ENCODE measurements at regions not wholly inside any gene's neighbourhood (a gene's known extent, or its start where the extent isn't known, plus 50 kb on each side); places are given as distances from the start of the nearest gene placed in this dataset.
"Not testable (repeated sequence)": the region's sequence is repeated elsewhere in the genome, so short reads cannot be mapped to it uniquely, and the experiment has no call there.

- peaks cover 3% of the 10 kb centered on the region for H3K36me3 Mint-ChIP-seq (ENCODE audit: insufficient read depth)
- peaks cover 9 to 18% of the 10 kb centered on the region in 2 donors for H3K9me3 Mint-ChIP-seq
- no peak overlapping the region for H3K27ac Mint-ChIP-seq
- peaks cover 35 to 48% of the 10 kb centered on the region in 2 donors for H3K27me3 Mint-ChIP-seq
- no peaks in the 10 kb centered on the region for H3K4me1 Mint-ChIP-seq (ENCODE audit: low read depth in 2 of 2)
- ATAC-seq (replicated peaks) (no peak), DNase-seq (no peak)
- H3K4me3 Mint-ChIP-seq: no peak overlapping the region
Observed at GRCh38 chr16:26863931-26864330, 202.8 kb upstream of the C16orf82 start.

- H3K36me3 Mint-ChIP-seq (ENCODE audit: insufficient read depth); H3K27ac Mint-ChIP-seq: not testable (repeated sequence)
Observed at GRCh38 chr16:26874318-26874717, 192.4 kb upstream of the C16orf82 start.

GRCh38 chr16:26877421-26877820 lies 189.3 kb upstream of the C16orf82 start:
- DNase-seq (no peak), ATAC-seq (replicated peaks) (no peak)
- Mint-ChIP-seq H3K36me3 (ENCODE audit: insufficient read depth) (no peaks in the 10 kb centered on the region), H3K27me3 (peaks cover 21 to 23% of the 10 kb centered on the region in 2 donors), H3K4me1 (ENCODE audit: low read depth in 2 of 2) (no peaks in the 10 kb centered on the region), H3K9me3 (no peaks in the 10 kb centered on the region), H3K27ac (no peak overlapping the region), H3K4me3 (no peak overlapping the region)

More at GRCh38 chr16:26874318-26874717, 192.4 kb upstream of the C16orf82 start:
- H3K9me3 Mint-ChIP-seq; H3K4me3 Mint-ChIP-seq; ATAC-seq (replicated peaks); H3K4me1 Mint-ChIP-seq (ENCODE audit: low read depth in 2 of 2); DNase-seq: not testable (repeated sequence)
- H3K27me3 Mint-ChIP-seq: peaks cover 14 to 19% of the 10 kb centered on the region in 2 donors

GRCh38 chr16:26885674-26886073 lies 181.1 kb upstream of the C16orf82 start:
- H3K9me3 Mint-ChIP-seq: peaks cover 0 to 2% of the 10 kb centered on the region in 2 donors
- H3K27me3 Mint-ChIP-seq: peaks cover 24 to 29% of the 10 kb centered on the region in 2 donors
- DNase-seq (no peak), ATAC-seq (replicated peaks) (no peak)
- no peaks in the 10 kb centered on the region for H3K36me3 Mint-ChIP-seq (ENCODE audit: insufficient read depth)
- H3K4me3 Mint-ChIP-seq: no peak overlapping the region
- H3K4me1 Mint-ChIP-seq (ENCODE audit: low read depth in 2 of 2): no peaks in the 10 kb centered on the region
- no peak overlapping the region for H3K27ac Mint-ChIP-seq

GRCh38 chr16:26889740-26890139 lies 177.0 kb upstream of the C16orf82 start:
- Mint-ChIP-seq H3K9me3 (peaks cover 0 to 1% of the 10 kb centered on the region in 2 donors), H3K27ac (no peak overlapping the region), H3K27me3 (peaks cover 9 to 14% of the 10 kb centered on the region in 2 donors), H3K36me3 (ENCODE audit: insufficient read depth) (no peaks in the 10 kb centered on the region), H3K4me3 (no peak overlapping the region), H3K4me1 (ENCODE audit: low read depth in 2 of 2) (no peaks in the 10 kb centered on the region)
- no peak for ATAC-seq (replicated peaks)
- DNase-seq: no peak

- H3K27me3 Mint-ChIP-seq: peaks cover 22 to 54% of the 10 kb centered on the region in 2 donors
- no peak for ATAC-seq (replicated peaks)
- H3K4me1 Mint-ChIP-seq (ENCODE audit: low read depth in 2 of 2): no peaks in the 10 kb centered on the region
- DNase-seq: no peak
- H3K9me3 Mint-ChIP-seq: no peaks in the 10 kb centered on the region
- H3K36me3 Mint-ChIP-seq (ENCODE audit: insufficient read depth): peaks cover 3% of the 10 kb centered on the region
- no peak overlapping the region for H3K27ac Mint-ChIP-seq
- no peak overlapping the region for H3K4me3 Mint-ChIP-seq
Observed at GRCh38 chr16:26898200-26898599, 168.5 kb upstream of the C16orf82 start.

- DNase-seq (no peak), ATAC-seq (replicated peaks) (no peak)
- H3K9me3 Mint-ChIP-seq: no peaks in the 10 kb centered on the region
- no peak overlapping the region for H3K4me3 Mint-ChIP-seq
- H3K4me1 Mint-ChIP-seq (ENCODE audit: low read depth in 2 of 2): no peaks in the 10 kb centered on the region
- peaks cover 3% of the 10 kb centered on the region for H3K36me3 Mint-ChIP-seq (ENCODE audit: insufficient read depth)
- H3K27me3 Mint-ChIP-seq: peaks cover 14 to 45% of the 10 kb centered on the region in 2 donors
- no peak overlapping the region for H3K27ac Mint-ChIP-seq
Observed at GRCh38 chr16:26901196-26901861, 165.4 kb upstream of the C16orf82 start.

GRCh38 chr16:26901983-26902382 lies 164.7 kb upstream of the C16orf82 start:
- Mint-ChIP-seq H3K4me1 (ENCODE audit: low read depth in 2 of 2) (no peaks in the 10 kb centered on the region), H3K27me3 (peaks cover 18 to 47% of the 10 kb centered on the region in 2 donors), H3K36me3 (ENCODE audit: insufficient read depth) (peaks cover 3% of the 10 kb centered on the region), H3K27ac (no peak overlapping the region), H3K9me3 (no peaks in the 10 kb centered on the region), H3K4me3 (no peak overlapping the region)
- ATAC-seq (replicated peaks): no peak
- DNase-seq: no peak

- Mint-ChIP-seq H3K4me3 (no peak overlapping the region), H3K27me3 (peaks cover 30 to 50% of the 10 kb centered on the region in 2 donors), H3K4me1 (ENCODE audit: low read depth in 2 of 2) (no peaks in the 10 kb centered on the region), H3K9me3 (no peaks in the 10 kb centered on the region), H3K36me3 (ENCODE audit: insufficient read depth) (no peaks in the 10 kb centered on the region), H3K27ac (no peak overlapping the region)
- DNase-seq (no peak), ATAC-seq (replicated peaks) (no peak)
Observed at GRCh38 chr16:26905336-26905735, 161.4 kb upstream of the C16orf82 start.

GRCh38 chr16:26909623-26910022 lies 157.1 kb upstream of the C16orf82 start:
- Mint-ChIP-seq H3K36me3 (ENCODE audit: insufficient read depth) (no peaks in the 10 kb centered on the region), H3K4me1 (ENCODE audit: low read depth in 2 of 2) (no peaks in the 10 kb centered on the region), H3K9me3 (no peaks in the 10 kb centered on the region), H3K27ac (no peak overlapping the region), H3K4me3 (no peak overlapping the region), H3K27me3 (peaks cover 31 to 39% of the 10 kb centered on the region in 2 donors)
- ATAC-seq (replicated peaks) (no peak), DNase-seq (no peak)

GRCh38 chr16:26911436-26911835 lies 155.3 kb upstream of the C16orf82 start:
- no peaks in the 10 kb centered on the region for H3K9me3 Mint-ChIP-seq
- H3K36me3 Mint-ChIP-seq (ENCODE audit: insufficient read depth): no peaks in the 10 kb centered on the region
- no peak for ATAC-seq (replicated peaks)
- H3K4me3 Mint-ChIP-seq: no peak overlapping the region
- DNase-seq: no peak
- H3K27me3 Mint-ChIP-seq: peaks cover 35 to 46% of the 10 kb centered on the region in 2 donors
- H3K27ac Mint-ChIP-seq: no peak overlapping the region
- no peaks in the 10 kb centered on the region for H3K4me1 Mint-ChIP-seq (ENCODE audit: low read depth in 2 of 2)

- Mint-ChIP-seq H3K9me3 (no peaks in the 10 kb centered on the region), H3K4me3 (no peak overlapping the region), H3K4me1 (ENCODE audit: low read depth in 2 of 2) (no peaks in the 10 kb centered on the region), H3K36me3 (ENCODE audit: insufficient read depth) (no peaks in the 10 kb centered on the region), H3K27ac (no peak overlapping the region), H3K27me3 (peaks cover 18 to 55% of the 10 kb centered on the region in 2 donors)
- ATAC-seq (replicated peaks) (no peak), DNase-seq (no peak)
Observed at GRCh38 chr16:26913851-26914250, 152.9 kb upstream of the C16orf82 start.

GRCh38 chr16:26930786-26931581 lies 135.7 kb upstream of the C16orf82 start:
- Mint-ChIP-seq H3K4me1 (ENCODE audit: low read depth in 2 of 2) (no peaks in the 10 kb centered on the region), H3K9me3 (peaks cover 0 to 2% of the 10 kb centered on the region in 2 donors)
- no peak for DNase-seq

GRCh38 chr16:26950636-26951035 lies 116.1 kb upstream of the C16orf82 start:
- peaks cover 16 to 40% of the 10 kb centered on the region in 2 donors for H3K27me3 Mint-ChIP-seq
- no peaks in the 10 kb centered on the region for H3K36me3 Mint-ChIP-seq (ENCODE audit: insufficient read depth)
- H3K4me3 Mint-ChIP-seq: no peak overlapping the region
- H3K27ac Mint-ChIP-seq: no peak overlapping the region
- ATAC-seq (replicated peaks): no peak
- DNase-seq: no peak
- no peaks in the 10 kb centered on the region for H3K9me3 Mint-ChIP-seq
- no peaks in the 10 kb centered on the region for H3K4me1 Mint-ChIP-seq (ENCODE audit: low read depth in 2 of 2)

More at GRCh38 chr16:26930786-26931581, 135.7 kb upstream of the C16orf82 start:
- ATAC-seq (replicated peaks): no peak
- no peak overlapping the region for H3K27ac Mint-ChIP-seq
- peaks cover 31 to 33% of the 10 kb centered on the region in 2 donors for H3K27me3 Mint-ChIP-seq
- H3K36me3 Mint-ChIP-seq (ENCODE audit: insufficient read depth): no peaks in the 10 kb centered on the region
- no peak overlapping the region for H3K4me3 Mint-ChIP-seq

Measured in effector memory CD8-positive, alpha-beta T cell (primary cell).